SK-N-SH treated with all-trans-retinoic acid at 6 μM for 48 hours (cell line): ENCODE measurements at regions not wholly inside any gene's neighbourhood (a gene's known extent, or its start where the extent isn't known, plus 50 kb on each side); places are given as distances from the start of the nearest gene placed in this dataset.
"Not testable (repeated sequence)": the region's sequence is repeated elsewhere in the genome, so short reads cannot be mapped to it uniquely, and the experiment has no call there.

Experiments used
- ATAC-seq: fragments of 200-7000 bp; cut with Tn5 transposase; 3 replicates; pipeline ENCODE4 v1.9.1; 2020; ENCODE audit warnings: mild to moderate bottlenecking, moderate library complexity
- ARNTL ChIP-seq: fragments of 450-650 bp; formaldehyde crosslinking; IDR thresholded peaks from 2 replicates; pipeline ENCODE4 v1.5.0; 2020; ENCODE audit warnings: low read depth, mild to moderate bottlenecking, moderate library complexity, borderline replicate concordance
- BACH2 ChIP-seq: fragments of 250-450 bp; sonication (Bioruptor Pico); IDR thresholded peaks from 2 replicates; pipeline ENCODE4 v1.9.0; 2021; ENCODE audit warnings: mild to moderate bottlenecking, borderline replicate concordance
- CREB5 ChIP-seq: fragments of 250-450 bp; sonication (Bioruptor Pico); IDR thresholded peaks from 2 replicates; pipeline ENCODE4 v1.5.1; 2020; ENCODE audit warnings: low read depth, mild to moderate bottlenecking, moderate library complexity
- CSDC2 ChIP-seq: fragments of 250-450 bp; sonication (Bioruptor Pico); IDR thresholded peaks from 2 replicates; pipeline ENCODE4 v1.5.0; 2020; ENCODE audit warnings: mild to moderate bottlenecking, moderate library complexity
- ESRRG ChIP-seq: fragments of 250-450 bp; sonication (Bioruptor Pico); IDR thresholded peaks from 2 replicates; pipeline ENCODE4 v1.6.1; 2021; ENCODE audit warnings: mild to moderate bottlenecking
- GLIS3 ChIP-seq: fragments of 250-450 bp; sonication (Bioruptor Pico); IDR thresholded peaks from 2 replicates; pipeline ENCODE4 v1.5.0; 2020; ENCODE audit warnings: mild to moderate bottlenecking, moderate library complexity
- OSR1 ChIP-seq: fragments of 250-450 bp; sonication (Bioruptor Pico); IDR thresholded peaks from 2 replicates; pipeline ENCODE4 v1.8.0; 2022; ENCODE audit warnings: moderate library complexity, mild to moderate bottlenecking, inconsistent platforms
- PATZ1 ChIP-seq: fragments of 250-450 bp; sonication (Bioruptor Pico); IDR thresholded peaks from 2 replicates; pipeline ENCODE4 v1.8.0; 2020; ENCODE audit warnings: mild to moderate bottlenecking, moderate library complexity, borderline replicate concordance
- POU6F1 ChIP-seq: fragments of 250-450 bp; sonication (Bioruptor Pico); IDR thresholded peaks from 2 replicates; pipeline ENCODE4 v1.8.0; 2021; ENCODE audit warnings: low read depth, mild to moderate bottlenecking, moderate library complexity, borderline replicate concordance
- PPARA ChIP-seq: fragments of 250-450 bp; sonication (Bioruptor Pico); IDR thresholded peaks from 2 replicates; pipeline ENCODE4 v1.5.0; 2020; ENCODE audit warnings: mild to moderate bottlenecking, borderline replicate concordance
- RARB ChIP-seq: fragments of 250-450 bp; sonication (Bioruptor Pico); IDR thresholded peaks from 2 replicates; pipeline ENCODE4 v1.8.0; 2021; ENCODE audit warnings: mild to moderate bottlenecking, moderate library complexity
- SNAI2 ChIP-seq: fragments of 250-450 bp; sonication (Bioruptor Pico); IDR thresholded peaks from 2 replicates; pipeline ENCODE4 v1.5.0; 2020; ENCODE audit warnings: mild to moderate bottlenecking, moderate library complexity
- TCF4 ChIP-seq: fragments of 250-450 bp; sonication (Bioruptor Pico); IDR thresholded peaks from 2 replicates; pipeline ENCODE4 v1.8.0; 2021; ENCODE audit warnings: mild to moderate bottlenecking, moderate library complexity, borderline replicate concordance
- TSHZ2 ChIP-seq: fragments of 250-450 bp; sonication (Bioruptor Pico); IDR thresholded peaks from 2 replicates; pipeline ENCODE4 v1.5.0; 2020; ENCODE audit warnings: mild to moderate bottlenecking, moderate library complexity
- ZC3H10 ChIP-seq: fragments of 250-450 bp; sonication (Bioruptor Pico); IDR thresholded peaks from 2 replicates; pipeline ENCODE4 v1.5.1; 2021; ENCODE audit warnings: mild to moderate bottlenecking, moderate library complexity
- ZFP3 ChIP-seq: fragments of 250-450 bp; sonication (Bioruptor Pico); IDR thresholded peaks from 2 replicates; pipeline ENCODE4 v1.5.0; 2020; ENCODE audit warnings: mild to moderate bottlenecking, moderate library complexity
- ZFP30 ChIP-seq: fragments of 450-650 bp; formaldehyde crosslinking; IDR thresholded peaks from 2 replicates; pipeline ENCODE4 v1.5.0; 2022; ENCODE audit warnings: mild to moderate bottlenecking, moderate library complexity
- ZNF565 ChIP-seq: fragments of 450-650 bp; formaldehyde crosslinking; conservative IDR thresholded peaks from 2 replicates; pipeline ENCODE4 v1.5.0; 2020; ENCODE audit warnings: low read depth, mild to moderate bottlenecking, moderate library complexity
- ZNF70 ChIP-seq: fragments of 450-650 bp; formaldehyde crosslinking; IDR thresholded peaks from 2 replicates; pipeline ENCODE4 v1.5.0; 2020; ENCODE audit warnings: mild to moderate bottlenecking, moderate library complexity
- ZNF8 ChIP-seq: fragments of 450-650 bp; formaldehyde crosslinking; IDR thresholded peaks from 2 replicates; pipeline ENCODE4 v1.5.0; 2020; ENCODE audit warnings: mild to moderate bottlenecking, moderate library complexity

GRCh38 chr17:77804796-77805426 is 153.6 kb upstream of the TNRC6C start:
- ATAC-seq = no peak
- no peak for TF ChIP-seq ARNTL (CRISPR knock-in tag)
- TF ChIP-seq PATZ1 (CRISPR knock-in tag) = no peak
- no peak for TF ChIP-seq GLIS3

GRCh38 chr17:77805970-77806369 is 152.5 kb upstream of the TNRC6C start:
- not testable (repeated sequence) for ATAC-seq

GRCh38 chr17:77807051-77807745 is 151.3 kb upstream of the TNRC6C start:
- no peak for TF ChIP-seq CSDC2 (CRISPR knock-in tag)
- TF ChIP-seq ZC3H10 = no peak
- TF ChIP-seq ZFP30 (CRISPR knock-in tag) = no peak
- no peak for TF ChIP-seq ZNF70 (CRISPR knock-in tag)
- TF ChIP-seq GLIS3 = no peak
- TF ChIP-seq SNAI2 (CRISPR knock-in tag) = no peak
- TF ChIP-seq BACH2 = no peak
- TF ChIP-seq TCF4 = no peak
- no peak for TF ChIP-seq ARNTL (CRISPR knock-in tag)
- TF ChIP-seq ZNF8 (CRISPR knock-in tag) = no peak
- no peak for ATAC-seq

- TF ChIP-seq TSHZ2 (no peak), POU6F1 (CRISPR knock-in tag) (no peak), ZNF565 (CRISPR knock-in tag) (no peak)
- no peak for ATAC-seq
Measured at GRCh38 chr17:77807746-77808441, 150.6 kb upstream of the TNRC6C start.

GRCh38 chr17:77808686-77809425 is 149.6 kb upstream of the TNRC6C start:
- no peak for ATAC-seq
- TF ChIP-seq ZFP30 (CRISPR knock-in tag) (no peak), ZFP3 (CRISPR knock-in tag) (no peak), ESRRG (CRISPR knock-in tag) (no peak)

- no peak for ATAC-seq
- TF ChIP-seq CREB5 (CRISPR knock-in tag) (no peak), PPARA (CRISPR knock-in tag) (no peak), CSDC2 (CRISPR knock-in tag) (no peak), TSHZ2 (no peak), GLIS3 (no peak), BACH2 (no peak), OSR1 (CRISPR knock-in tag) (no peak), RARB (CRISPR knock-in tag) (no peak), ZNF70 (CRISPR knock-in tag) (no peak)
Measured at GRCh38 chr17:77809814-77810213, 148.7 kb upstream of the TNRC6C start.
